Heart left ventricle (tissue), 16 donors: ENCODE measurements at regions not wholly inside any gene's neighbourhood (a gene's known extent, or its start where the extent isn't known, plus 50 kb on each side); places are given as distances from the start of the nearest gene placed in this dataset.

Experiments
- ATAC-seq, 4 donors: fragments of 200-7000 bp; cut with Tn5 transposase; one replicate each; pipeline ENCODE4 v1.9.1; 2020 to 2022; ENCODE audit warnings: moderate library complexity in 4 of 4, mild to moderate bottlenecking in 3 of 4, moderate number of reproducible peaks in 1 of 4
- DNase-seq, 5 donors: peaks; one replicate each; pipeline ENCODE4 v3.0.0-alpha.2; 2020
- H3K27ac ChIP-seq, 12 donors: fragments of 200-600 bp; sonication (generic) in 4 of 12; one replicate each; pipeline versions ENCODE4 v1.5.0 to v1.8.0; 2016 to 2022; ENCODE audit warnings: mild to moderate bottlenecking in 2 of 12
- H3K27me3 ChIP-seq, 9 donors: fragments of 200-600 bp; sonication (generic) in 2 of 9; one replicate each; pipeline versions ENCODE4 v1.5.1 to v1.8.0; 2016 to 2022; ENCODE audit warnings: mild to moderate bottlenecking in 3 of 9
- H3K36me3 ChIP-seq, 9 donors: fragments of 200-600 bp; sonication (generic) in 2 of 9; one replicate each; pipeline versions ENCODE4 v1.5.0 to v1.8.0; 2018 to 2022; ENCODE audit warnings: mild to moderate bottlenecking in 2 of 9
- H3K4me1 ChIP-seq, 12 donors: fragments of 200-600 bp; sonication (generic) in 4 of 12; one replicate each; pipeline versions ENCODE4 v1.5.0 to v1.8.0; 2016 to 2022; ENCODE audit warnings: mild to moderate bottlenecking in 3 of 12
- H3K4me3 ChIP-seq, 12 donors: fragments of 200-600 bp; sonication (generic) in 4 of 12; one replicate each; pipeline versions ENCODE4 v1.5.0 to v1.8.0; 2017 to 2022; ENCODE audit warnings: mild to moderate bottlenecking in 9 of 12, moderate library complexity in 4 of 12
- H3K9me3 ChIP-seq, 12 donors: fragments of 200-600 bp; sonication (generic) in 4 of 12; one replicate each; pipeline versions ENCODE4 v1.5.0 to v1.8.0; 2016 to 2022; ENCODE audit warnings: mild to moderate bottlenecking in 1 of 12
- POLR2A ChIP-seq, 2 donors: fragments of 450-650 bp; IDR thresholded peaks; one replicate each; pipeline ENCODE4 v1.6.1; 2017; ENCODE audit warnings: antibody characterized with exemption in 2 of 2, mild to moderate bottlenecking in 2 of 2, moderate library complexity in 2 of 2
- WGBS, 4 donors: extraction: QIAGEN DNeasy Blood & Tissue Kit in 2 of 4; methylation state at CpG; one replicate each; pipeline versions ENCODE4 v1.1.5 to v1.1.7; 2013 to 2018; 5-methylcytosine and 5-hydroxymethylcytosine counted together
- intact Hi-C, 10 donors: fragments of 100-400 bp; cut with DNase I; formaldehyde crosslinking; loops; one replicate each; pipeline versions ENCODE4 v1.11.1 to v1.14.2; 2022
- TF ChIP-seq, protein P1 (sequence below), 12 donors: fragments of 200-600 bp; sonication (generic) in 4 of 12; IDR thresholded peaks; one replicate each; pipeline versions ENCODE4 v1.5.0 to v1.8.0; 2018 to 2022; ENCODE audit warnings: antibody characterized with exemption in 12 of 12, mild to moderate bottlenecking in 5 of 12
- donor health status: ischemic (EF 13 %, LVEDD 7.1; RV severe dilation, severe dysfunction).
- donor health status: healthy with polysubstance abuse.
- donor health status: DM: no; HTN: yes; CAD: no.
- donor health status: DM: no; HTN: no; CAD: no.
- donor health status: ischemic (EF 25% LVEDD 6.9; RV normal size, moderate dysfunction).
- donor health status: ischemic (EF 25% LVEDD 5.7; RV mildly dilated, moderate dysfunction).
- donor health status: healthy.
- donor health status: DM: yes; HTN: yes; CAD: no.
- donor health status: ischemic (EF 35%, LVEDD 5.7; RV mildly dilated, moderate dysfunction).
- donor health status: nonischemic (EF 11% LVEDD 7.7; RV severe dilation, severe dysfunction).
- donor health status: DM: yes; HTN: yes; CAD: no.
- donor health status: PGD.
- donor health status: ischemic (EF 29% LVEDD 5.4; RV normal size, mild dysfunction).
- donor health status: nonischemic (EF 23%, LVEDD 6.1; RV moderate dilation, normal function).

GRCh38 chr7:81195033-81195432 is 276.2 kb upstream of the SEMA3C start:
- Histone ChIP-seq H3K9me3 (no peaks in the 10 kb centered on the region), H3K27ac (no peak overlapping the region)
- ATAC-seq: no peak

GRCh38 chr7:81190997-81191768 is 272.3 kb upstream of the SEMA3C start:
- TF ChIP-seq, protein P1, sequence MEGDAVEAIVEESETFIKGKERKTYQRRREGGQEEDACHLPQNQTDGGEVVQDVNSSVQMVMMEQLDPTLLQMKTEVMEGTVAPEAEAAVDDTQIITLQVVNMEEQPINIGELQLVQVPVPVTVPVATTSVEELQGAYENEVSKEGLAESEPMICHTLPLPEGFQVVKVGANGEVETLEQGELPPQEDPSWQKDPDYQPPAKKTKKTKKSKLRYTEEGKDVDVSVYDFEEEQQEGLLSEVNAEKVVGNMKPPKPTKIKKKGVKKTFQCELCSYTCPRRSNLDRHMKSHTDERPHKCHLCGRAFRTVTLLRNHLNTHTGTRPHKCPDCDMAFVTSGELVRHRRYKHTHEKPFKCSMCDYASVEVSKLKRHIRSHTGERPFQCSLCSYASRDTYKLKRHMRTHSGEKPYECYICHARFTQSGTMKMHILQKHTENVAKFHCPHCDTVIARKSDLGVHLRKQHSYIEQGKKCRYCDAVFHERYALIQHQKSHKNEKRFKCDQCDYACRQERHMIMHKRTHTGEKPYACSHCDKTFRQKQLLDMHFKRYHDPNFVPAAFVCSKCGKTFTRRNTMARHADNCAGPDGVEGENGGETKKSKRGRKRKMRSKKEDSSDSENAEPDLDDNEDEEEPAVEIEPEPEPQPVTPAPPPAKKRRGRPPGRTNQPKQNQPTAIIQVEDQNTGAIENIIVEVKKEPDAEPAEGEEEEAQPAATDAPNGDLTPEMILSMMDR (IDR thresholded peaks at IDR 0.05): no peak
- no peak for TF ChIP-seq POLR2A (IDR thresholded peaks at IDR 0.05)
- intact Hi-C loops: loop anchor here in 1 of 10 donors (10.0 kb wide), 1 partner anchor 246 kb away; no protein-coding TSS in a partner anchor
- H3K36me3 ChIP-seq: no peaks in the 10 kb centered on the region
- WGBS, 4 donors: 31 to 41% (median 37%) methylated on average over 3 of the region's 3 CpGs
- no peaks in the 10 kb centered on the region for H3K9me3 ChIP-seq
- ATAC-seq (peak; percentile 88 to 97 (median 93)), DNase-seq (peak in 2 of 5 donors; percentile 29 to 31)
- H3K27me3 ChIP-seq: no peaks in the 10 kb centered on the region
- peaks cover 0 to 19% (median 3%) of the 10 kb centered on the region in 12 donors for H3K4me1 ChIP-seq
- H3K4me3 ChIP-seq: no peak overlapping the region
- peak overlapping the region in 8 of 12 donors; percentile 4 to 57 (median 30) for H3K27ac ChIP-seq

More at GRCh38 chr7:81195033-81195432, 276.2 kb upstream of the SEMA3C start:
- WGBS, 4 donors: 83 to 96% (median 90%) methylated on average over 1 of the region's 1 CpG
- TF ChIP-seq, protein P1 (IDR thresholded peaks at IDR 0.05): no peak
- no peak for TF ChIP-seq POLR2A (IDR thresholded peaks at IDR 0.05)
- intact Hi-C loops: loop anchor here in 1 of 10 donors (10.0 kb wide), 1 partner anchor 250 kb away; no protein-coding TSS in a partner anchor
- no peak for DNase-seq
- Histone ChIP-seq H3K4me3 (no peak overlapping the region), H3K4me1 (peaks cover 0 to 13% (median 0%) of the 10 kb centered on the region in 12 donors), H3K36me3 (no peaks in the 10 kb centered on the region), H3K27me3 (no peaks in the 10 kb centered on the region)

- Histone ChIP-seq H3K36me3 (no peaks in the 10 kb centered on the region), H3K4me3 (no peak overlapping the region), H3K27me3 (no peaks in the 10 kb centered on the region), H3K9me3 (no peaks in the 10 kb centered on the region), H3K4me1 (peaks cover 0 to 19% (median 3%) of the 10 kb centered on the region in 12 donors), H3K27ac (no peak overlapping the region)
- peak in 1 of 4 donors; percentile 22 for ATAC-seq
- TF ChIP-seq, protein P1 (IDR thresholded peaks at IDR 0.05): no peak
- TF ChIP-seq POLR2A (IDR thresholded peaks at IDR 0.05): no peak
- 33 to 51% (median 36%) methylated on average over 1 of the region's 1 CpG for WGBS, 4 donors
- intact Hi-C loops: no loop called here
- DNase-seq: no peak
Observed at GRCh38 chr7:81187753-81188152, 268.9 kb upstream of the SEMA3C start.

DNA sequence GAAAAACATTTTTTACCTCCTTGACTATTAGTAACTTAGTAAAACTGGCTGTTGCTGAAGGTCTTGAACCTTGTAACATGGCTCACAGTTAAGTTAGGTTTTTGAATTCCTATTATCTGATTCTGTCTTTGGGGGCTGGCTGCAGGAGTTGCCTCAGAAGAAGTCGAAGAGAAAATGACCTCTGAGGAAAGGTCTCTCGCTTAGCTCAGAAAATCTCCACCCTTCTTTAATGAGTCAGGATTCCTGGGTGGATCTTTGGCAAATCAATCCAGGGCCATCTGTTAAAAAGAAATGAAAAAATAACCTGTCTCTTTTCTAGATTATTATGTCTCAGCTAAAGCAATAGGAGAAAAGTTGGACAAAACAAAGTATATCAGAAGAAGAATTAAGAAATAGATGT is 267.8 kb upstream of the SEMA3C start:
- no peaks in the 10 kb centered on the region for H3K9me3 ChIP-seq
- H3K27me3 ChIP-seq: no peaks in the 10 kb centered on the region
- TF ChIP-seq POLR2A (IDR thresholded peaks at IDR 0.05): no peak
- TF ChIP-seq, protein P1 (IDR thresholded peaks at IDR 0.05): no peak
- H3K4me1 ChIP-seq: peaks cover 0 to 19% (median 3%) of the 10 kb centered on the region in 12 donors
- H3K27ac ChIP-seq: no peak overlapping the region
- no peak overlapping the region for H3K4me3 ChIP-seq
- no peaks in the 10 kb centered on the region for H3K36me3 ChIP-seq
- WGBS, 4 donors: 66 to 78% (median 70%) methylated on average over 2 of the region's 2 CpGs
- ATAC-seq: peak in 1 of 4 donors; percentile 28
- intact Hi-C loops: no loop called here
- no peak for DNase-seq
